ENCODE measurements at regions not wholly inside any gene's neighbourhood (a gene's known extent, or its start where the extent isn't known, plus 50 kb on each side); places are given as distances from the start of the nearest gene placed in this dataset.

GRCh38 chr13:26999499-26999898 is 172.1 kb downstream of the USP12 start:
- H3K4me1 Mint-ChIP-seq (ENCODE audit: insufficient read depth, unreplicated experiment): no peaks in the 10 kb centered on the region
- CTCF ChIA-PET: interaction anchor here (1.2 to 1.7 kb wide), 2 partner anchors 10 to 362 kb away, joined by 3 to 5 read pairs; no protein-coding TSS in a partner anchor
- no peak for DNase-seq (ENCODE audit: unreplicated experiment)
- no TSS peak for BruUV-seq (replicated peaks)
- no peak overlapping the region for H3K4me3 Mint-ChIP-seq (ENCODE audit: unreplicated experiment)
- H3K36me3 Mint-ChIP-seq (ENCODE audit: insufficient read depth, unreplicated experiment): no peaks in the 10 kb centered on the region
- intact Hi-C loops (cut with micrococcal nuclease): no loop called here
- no peak for TF ChIP-seq CTCF (IDR thresholded peaks at IDR 0.05; ENCODE audit: unreplicated experiment)
- POLR2A ChIA-PET: interaction anchor here (0.7 kb wide), 1 partner anchor 294 kb away, joined by 3 read pairs; no protein-coding TSS in a partner anchor
- H3K9me3 Mint-ChIP-seq (ENCODE audit: unreplicated experiment): no peaks in the 10 kb centered on the region
- no peak overlapping the region for H3K27ac Mint-ChIP-seq (ENCODE audit: low read depth, unreplicated experiment)
- peaks cover 26% of the 10 kb centered on the region for H3K27me3 Mint-ChIP-seq (ENCODE audit: insufficient read depth, unreplicated experiment)

- TF ChIP-seq CTCF (IDR thresholded peaks at IDR 0.05; ENCODE audit: unreplicated experiment): no peak
- Mint-ChIP-seq H3K27ac (ENCODE audit: low read depth, unreplicated experiment) (no peak overlapping the region), H3K4me3 (ENCODE audit: unreplicated experiment) (no peak overlapping the region), H3K36me3 (ENCODE audit: insufficient read depth, unreplicated experiment) (no peaks in the 10 kb centered on the region), H3K27me3 (ENCODE audit: insufficient read depth, unreplicated experiment) (peaks cover 26% of the 10 kb centered on the region), H3K9me3 (ENCODE audit: unreplicated experiment) (no peaks in the 10 kb centered on the region), H3K4me1 (ENCODE audit: insufficient read depth, unreplicated experiment) (no peaks in the 10 kb centered on the region)
- intact Hi-C loops (cut with micrococcal nuclease): no loop called here
- no peak for DNase-seq (ENCODE audit: unreplicated experiment)
- CTCF ChIA-PET: interaction anchor here (0.5 to 1.0 kb wide), 2 partner anchors 10 to 13 kb away, joined by 3 read pairs; no protein-coding TSS in a partner anchor
- POLR2A ChIA-PET: no interaction called here
- BruUV-seq (replicated peaks): no TSS peak
Observed at GRCh38 chr13:26998292-26998691, 173.3 kb downstream of the USP12 start.

- H3K27me3 Mint-ChIP-seq (ENCODE audit: insufficient read depth, unreplicated experiment): peaks cover 15% of the 10 kb centered on the region
- no TSS peak for BruUV-seq (replicated peaks)
- TF ChIP-seq CTCF (IDR thresholded peaks at IDR 0.05; ENCODE audit: unreplicated experiment): no peak
- no peak overlapping the region for H3K27ac Mint-ChIP-seq (ENCODE audit: low read depth, unreplicated experiment)
- intact Hi-C loops (cut with micrococcal nuclease): no loop called here
- CTCF ChIA-PET: interaction anchor here (0.5 to 1.0 kb wide), 4 partner anchors 12 to 362 kb away, joined by 3 to 5 read pairs (median 3); no protein-coding TSS in a partner anchor
- no peak for DNase-seq (ENCODE audit: unreplicated experiment)
- H3K36me3 Mint-ChIP-seq (ENCODE audit: insufficient read depth, unreplicated experiment): no peaks in the 10 kb centered on the region
- H3K9me3 Mint-ChIP-seq (ENCODE audit: unreplicated experiment): no peaks in the 10 kb centered on the region
- POLR2A ChIA-PET: interaction anchor here (0.6 to 1.3 kb wide), 4 partner anchors 12 to 1053 kb away, joined by 3 to 4 read pairs (median 3); no protein-coding TSS in a partner anchor
- no peaks in the 10 kb centered on the region for H3K4me1 Mint-ChIP-seq (ENCODE audit: insufficient read depth, unreplicated experiment)
- no peak overlapping the region for H3K4me3 Mint-ChIP-seq (ENCODE audit: unreplicated experiment)
Observed at GRCh38 chr13:26996965-26997752, 174.5 kb downstream of the USP12 start.

GRCh38 chr13:26995159-26995558 is 176.5 kb downstream of the USP12 start:
- Mint-ChIP-seq H3K27ac (ENCODE audit: low read depth, unreplicated experiment) (no peak overlapping the region), H3K4me1 (ENCODE audit: insufficient read depth, unreplicated experiment) (no peaks in the 10 kb centered on the region), H3K36me3 (ENCODE audit: insufficient read depth, unreplicated experiment) (no peaks in the 10 kb centered on the region), H3K4me3 (ENCODE audit: unreplicated experiment) (no peak overlapping the region), H3K27me3 (ENCODE audit: insufficient read depth, unreplicated experiment) (peaks cover 18% of the 10 kb centered on the region), H3K9me3 (ENCODE audit: unreplicated experiment) (no peaks in the 10 kb centered on the region)
- ChIA-PET CTCF (no interaction called here), POLR2A (no interaction called here)
- DNase-seq (ENCODE audit: unreplicated experiment): no peak
- BruUV-seq (replicated peaks): no TSS peak
- no peak for TF ChIP-seq CTCF (IDR thresholded peaks at IDR 0.05; ENCODE audit: unreplicated experiment)
- intact Hi-C loops (cut with micrococcal nuclease): no loop called here

Data from MCF 10A (cell line).